Fibroblast of lung (primary cell): ENCODE measurements at regions not wholly inside any gene's neighbourhood (a gene's known extent, or its start where the extent isn't known, plus 50 kb on each side); places are given as distances from the start of the nearest gene placed in this dataset.

Experiments used
- EZH2 ChIP-seq: IDR thresholded peaks from 2 replicates; pipeline ENCODE4 v1.5.1; 2012; ENCODE audit warnings: low read length, control low read depth, mild to moderate bottlenecking; ENCODE audit errors: missing control alignments
- TF ChIP-seq, protein P1 (sequence below), 2 donors: IDR thresholded peaks in 1 of 2; conservative IDR thresholded peaks in 1 of 2; 1 replicate in 1 of 2; 2 replicates in 1 of 2; pipeline ENCODE4 v1.5.1; 2011 to 2012; ENCODE audit warnings: low read length in 2 of 2, control low read depth in 1 of 2, inconsistent platforms in 1 of 2, low read depth in 1 of 2, mild to moderate bottlenecking in 1 of 2

- TF ChIP-seq, protein P1, sequence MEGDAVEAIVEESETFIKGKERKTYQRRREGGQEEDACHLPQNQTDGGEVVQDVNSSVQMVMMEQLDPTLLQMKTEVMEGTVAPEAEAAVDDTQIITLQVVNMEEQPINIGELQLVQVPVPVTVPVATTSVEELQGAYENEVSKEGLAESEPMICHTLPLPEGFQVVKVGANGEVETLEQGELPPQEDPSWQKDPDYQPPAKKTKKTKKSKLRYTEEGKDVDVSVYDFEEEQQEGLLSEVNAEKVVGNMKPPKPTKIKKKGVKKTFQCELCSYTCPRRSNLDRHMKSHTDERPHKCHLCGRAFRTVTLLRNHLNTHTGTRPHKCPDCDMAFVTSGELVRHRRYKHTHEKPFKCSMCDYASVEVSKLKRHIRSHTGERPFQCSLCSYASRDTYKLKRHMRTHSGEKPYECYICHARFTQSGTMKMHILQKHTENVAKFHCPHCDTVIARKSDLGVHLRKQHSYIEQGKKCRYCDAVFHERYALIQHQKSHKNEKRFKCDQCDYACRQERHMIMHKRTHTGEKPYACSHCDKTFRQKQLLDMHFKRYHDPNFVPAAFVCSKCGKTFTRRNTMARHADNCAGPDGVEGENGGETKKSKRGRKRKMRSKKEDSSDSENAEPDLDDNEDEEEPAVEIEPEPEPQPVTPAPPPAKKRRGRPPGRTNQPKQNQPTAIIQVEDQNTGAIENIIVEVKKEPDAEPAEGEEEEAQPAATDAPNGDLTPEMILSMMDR (conservative IDR thresholded peaks at IDR 0.05 in 1 of 2, IDR thresholded peaks at IDR 0.05 in 1 of 2; ENCODE audit: low read depth in 1 of 2, low read length in 2 of 2) = no peak
- no peak for TF ChIP-seq EZH2
Measured at GRCh38 chr21:19609611-19610010, 1206.0 kb upstream of the TMPRSS15 start.
